Umbilical cord (tissue), 1 donor: ENCODE measurements at regions not wholly inside any gene's neighbourhood (a gene's known extent, or its start where the extent isn't known, plus 50 kb on each side); places are given as distances from the start of the nearest gene placed in this dataset.

Experiments
- DNase-seq: peaks from one replicate; pipeline ENCODE4 v3.0.0-alpha.2; 2015; ENCODE audit warnings: low spot score

- no peak for DNase-seq
These were observed 290.4 kb upstream of the MON1B start for GRCh38 chr16:76900285-76901263.

GRCh38 chr16:76906552-76906951, 284.4 kb upstream of the MON1B start:
- no peak for DNase-seq

GRCh38 chr16:76910931-76911330, 280.1 kb upstream of the MON1B start:
- DNase-seq: peak; percentile 87

GRCh38 chr16:76913046-76913445, 277.9 kb upstream of the MON1B start:
- no peak for DNase-seq

GRCh38 chr16:76926042-76926441, 264.9 kb upstream of the MON1B start:
- DNase-seq: no peak

GRCh38 chr16:76926595-76926994, 264.4 kb upstream of the MON1B start:
- DNase-seq: peak; percentile 19

GRCh38 chr16:76931186-76931585, 259.8 kb upstream of the MON1B start:
- DNase-seq: no peak

GRCh38 chr16:76932541-76933211, 258.3 kb upstream of the MON1B start:
- peak; percentile 9 for DNase-seq

GRCh38 chr16:76940251-76940650, 250.7 kb upstream of the MON1B start:
- no peak for DNase-seq

- DNase-seq: no peak
These were observed 249.9 kb upstream of the MON1B start for GRCh38 chr16:76941113-76941512.

- no peak for DNase-seq
These were observed 248.9 kb upstream of the MON1B start for GRCh38 chr16:76942089-76942488.

- no peak for DNase-seq
These were observed 247.1 kb upstream of the MON1B start for GRCh38 chr16:76943921-76944320.

- DNase-seq: peak; percentile 65
These were observed 244.1 kb upstream of the MON1B start for GRCh38 chr16:76946879-76947278.

GRCh38 chr16:76947749-76948148, 243.2 kb upstream of the MON1B start:
- DNase-seq: peak; percentile 88

- DNase-seq: no peak
These were observed 235.4 kb upstream of the MON1B start for GRCh38 chr16:76955629-76956028.

GRCh38 chr16:76956394-76956793, 234.6 kb upstream of the MON1B start:
- peak; percentile 33 for DNase-seq

GRCh38 chr16:76956841-76957240, 234.1 kb upstream of the MON1B start:
- no peak for DNase-seq

- DNase-seq: no peak
These were observed 231.8 kb upstream of the MON1B start for GRCh38 chr16:76959166-76959565.

GRCh38 chr16:76963614-76964315, 227.2 kb upstream of the MON1B start:
- DNase-seq: no peak

- no peak for DNase-seq
These were observed 226.4 kb upstream of the MON1B start for GRCh38 chr16:76964464-76965154.

GRCh38 chr16:76970087-76970744, 220.8 kb upstream of the MON1B start:
- no peak for DNase-seq
